Kidney epithelial cell (primary cell): ENCODE measurements at regions not wholly inside any gene's neighbourhood (a gene's known extent, or its start where the extent isn't known, plus 50 kb on each side); places are given as distances from the start of the nearest gene placed in this dataset.

ENCODE experiments used
- DNase-seq: peaks from one replicate; pipeline ENCODE4 v3.0.0-alpha.2; 2010; ENCODE audit warnings: low read depth
- H3K27me3 ChIP-seq: 2 replicates; pipeline ENCODE4 v1.6.0; 2011; ENCODE audit warnings: low read length; ENCODE audit not compliant: control insufficient read depth, insufficient read depth
- H3K36me3 ChIP-seq: 2 replicates; pipeline ENCODE4 v1.5.1; 2011; ENCODE audit warnings: low read length; ENCODE audit not compliant: control insufficient read depth, insufficient read depth
- H3K4me3 ChIP-seq: 2 replicates; pipeline ENCODE4 v1.5.1; 2011; ENCODE audit warnings: low read depth, mild to moderate bottlenecking, control low read depth, low read length
- CTCF ChIP-seq: IDR thresholded peaks from 2 replicates; pipeline ENCODE4 v1.5.1; 2011; ENCODE audit warnings: mild to moderate bottlenecking, moderate library complexity, low read length, control low read depth, inconsistent platforms; ENCODE audit not compliant: insufficient read depth, poor library complexity, severe bottlenecking

GRCh38 chrX:25067271-25068172, 51.8 kb upstream of the ARX start:
- no peaks in the 10 kb centered on the region for H3K27me3 ChIP-seq
- H3K4me3 ChIP-seq, result no peak overlapping the region
- DNase-seq, result no peak
- no peaks in the 10 kb centered on the region for H3K36me3 ChIP-seq
- no peak for TF ChIP-seq CTCF

- Histone ChIP-seq H3K36me3 (no peaks in the 10 kb centered on the region), H3K27me3 (no peaks in the 10 kb centered on the region), H3K4me3 (no peak overlapping the region)
- DNase-seq, result no peak
- TF ChIP-seq CTCF, result no peak
Observed at GRCh38 chrX:25066131-25066530, 50.4 kb upstream of the ARX start.
